IMR-90 (cell line): ENCODE measurements at regions not wholly inside any gene's neighbourhood (a gene's known extent, or its start where the extent isn't known, plus 50 kb on each side); places are given as distances from the start of the nearest gene placed in this dataset.

Experiments used
- ATAC-seq: fragments of 200-7000 bp; cut with Tn5 transposase; 2 replicates; pipeline ENCODE4 v1.9.1; 2020; ENCODE audit warnings: low read depth, mild to moderate bottlenecking, moderate library complexity
- BruUV-seq: library from RNA; stranded (reverse); fragments of 400-500 nt; replicated peaks from 2 replicates; lab custom pipeline; 2021; lab: Mats Ljungman, UMichigan
- CTCF ChIA-PET: fragments of 300-600 bp; formaldehyde crosslinking; extraction: SDS; loops from one replicate; lab custom pipeline; 2021; ENCODE audit warnings: antibody characterized with exemption; lab: Yijun Ruan, JAX
- POLR2A ChIA-PET: fragments of 300-600 bp; sonication (Branson Sonifier 250); formaldehyde crosslinking; loops from one replicate; lab custom pipeline; 2022; ENCODE audit warnings: antibody characterized with exemption; ENCODE audit not compliant: unreplicated experiment; lab: Charles Lee
- DNase-seq: peaks from one replicate; pipeline ENCODE4 v3.0.0; 2013
- H2AFZ ChIP-seq: replicated peaks from 2 replicates; pipeline ENCODE3; 2013; ENCODE audit warnings: low read length, mild to moderate bottlenecking; ENCODE audit not compliant: poor library complexity
- H2AK5ac ChIP-seq: 2 replicates; pipeline ENCODE4 v1.6.1; 2013; ENCODE audit warnings: low read depth, low read length, inconsistent platforms
- H2AK9ac ChIP-seq: replicated peaks from 2 replicates; pipeline ENCODE3; 2013; ENCODE audit warnings: mild to moderate bottlenecking, low read depth, low read length, moderate library complexity; ENCODE audit not compliant: poor library complexity
- H2BK120ac ChIP-seq: 2 replicates; pipeline ENCODE4 v1.6.1; 2013; ENCODE audit warnings: low read depth, low read length, inconsistent platforms
- H2BK15ac ChIP-seq: 3 replicates; pipeline ENCODE4 v1.6.1; 2013; ENCODE audit warnings: low read depth, low read length, inconsistent platforms
- H2BK20ac ChIP-seq: 2 replicates; pipeline ENCODE4 v1.6.1; 2013; ENCODE audit warnings: low read depth, mild to moderate bottlenecking, inconsistent platforms, low read length, moderate library complexity
- H2BK5ac ChIP-seq: 2 replicates; pipeline ENCODE4 v1.6.1; 2013; ENCODE audit warnings: mild to moderate bottlenecking, low read depth, low read length, inconsistent platforms; ENCODE audit not compliant: poor library complexity, severe bottlenecking
- H3K14ac ChIP-seq: replicated peaks from 2 replicates; pipeline ENCODE4 v1.6.1; 2013; ENCODE audit warnings: low read depth, low read length, inconsistent platforms
- H3K18ac ChIP-seq: 2 replicates; pipeline ENCODE4 v1.6.1; 2013; ENCODE audit warnings: low read depth, low read length, control low read depth
- H3K23ac ChIP-seq: 2 replicates; pipeline ENCODE4 v1.6.1; 2013; ENCODE audit warnings: low read depth, low read length, inconsistent platforms
- H3K27ac ChIP-seq: 2 replicates; pipeline ENCODE4 v1.5.1; 2013; ENCODE audit warnings: mild to moderate bottlenecking, control low read depth, low read length; ENCODE audit not compliant: insufficient read depth
- H3K27me3 ChIP-seq: 2 replicates; pipeline ENCODE4 v1.6.1; 2013; ENCODE audit warnings: low read length; ENCODE audit not compliant: control insufficient read depth, insufficient read depth
- H3K36me3 ChIP-seq: 2 replicates; pipeline ENCODE4 v1.6.1; 2013; ENCODE audit warnings: low read length, mixed read lengths; ENCODE audit not compliant: control insufficient read depth, insufficient read depth
- H3K4ac ChIP-seq: 2 replicates; pipeline ENCODE4 v1.6.1; 2013; ENCODE audit warnings: low read depth, low read length, inconsistent platforms
- H3K4me1 ChIP-seq: 2 replicates; pipeline ENCODE4 v1.6.1; 2013; ENCODE audit warnings: low read length, mixed read lengths; ENCODE audit not compliant: control insufficient read depth, insufficient read depth
- H3K4me2 ChIP-seq: 2 replicates; pipeline ENCODE4 v1.6.1; 2013; ENCODE audit warnings: low read depth, mild to moderate bottlenecking, control low read depth, low read length, moderate library complexity
- H3K4me3 ChIP-seq: 2 replicates; pipeline ENCODE4 v1.5.1; 2013; ENCODE audit warnings: low read depth, mild to moderate bottlenecking, control low read depth, low read length, moderate library complexity; ENCODE audit not compliant: insufficient read depth
- H3K56ac ChIP-seq: 2 replicates; pipeline ENCODE4 v1.6.1; 2013; ENCODE audit warnings: low read length, inconsistent platforms; ENCODE audit not compliant: insufficient read depth; ENCODE audit errors: extremely low read depth
- H3K79me1 ChIP-seq, 2 experiments: 2 replicates each; pipeline ENCODE4 v1.6.1; 2013; ENCODE audit warnings: low read length in 2 of 2, inconsistent platforms in 1 of 2, low read depth in 1 of 2
- H3K9ac ChIP-seq: 2 replicates; pipeline ENCODE4 v1.6.1; 2013; ENCODE audit warnings: low read depth, low read length, control low read depth
- H3K9me1 ChIP-seq: 2 replicates; pipeline ENCODE4 v1.6.1; 2013; ENCODE audit warnings: low read length, inconsistent platforms; ENCODE audit not compliant: insufficient read depth
- H3K9me3 ChIP-seq: 2 replicates; pipeline ENCODE4 v1.6.1; 2013; ENCODE audit warnings: low read length; ENCODE audit not compliant: control insufficient read depth, insufficient read depth
- H4K20me1 ChIP-seq: 2 replicates; pipeline ENCODE4 v1.6.1; 2013; ENCODE audit warnings: low read length, inconsistent platforms; ENCODE audit not compliant: insufficient read depth
- H4K5ac ChIP-seq: 2 replicates; pipeline ENCODE4 v1.6.1; 2013; ENCODE audit warnings: mild to moderate bottlenecking, low read depth, low read length, control low read depth
- H4K8ac ChIP-seq, 2 experiments: 2 replicates each; pipeline ENCODE4 v1.6.1; 2013; ENCODE audit warnings: low read depth in 2 of 2, low read length in 2 of 2, control low read depth in 1 of 2, inconsistent platforms in 1 of 2
- H4K91ac ChIP-seq: 2 replicates; pipeline ENCODE4 v1.6.1; 2013; ENCODE audit warnings: low read depth, low read length, inconsistent platforms; ENCODE audit not compliant: insufficient read depth
- CEBPB ChIP-seq: IDR thresholded peaks from 2 replicates; pipeline ENCODE4 v1.6.1; 2012; ENCODE audit warnings: low read depth, low read length, improper control_type of control experiment
- WGBS, 2 experiments: methylation state at CpG; one replicate each; pipeline versions ENCODE4 v1.1.5 to v1.1.7; 2013; ENCODE audit warnings: missing lambda C conversion rate in 2 of 2; ENCODE audit not compliant: insufficient read length in 1 of 2; ENCODE audit errors: extremely low coverage in 2 of 2; 5-methylcytosine and 5-hydroxymethylcytosine counted together
- dilution Hi-C: fragments of 300-500 bp; cut with HindIII; formaldehyde crosslinking; loops from one replicate; pipeline ENCODE4 v1.14.3; 2018; ENCODE audit warnings: low sequenced_read_pairs; ENCODE audit not compliant: unreplicated experiment
- in situ Hi-C: fragments of 300-500 bp; cut with MboI; formaldehyde crosslinking; loops from 3 replicates; pipeline ENCODE4 v1.14.3; 2019; ENCODE audit warnings: low sequenced_read_pairs, inconsistent platforms, mixed read lengths
- intact Hi-C: fragments of 100-400 bp; cut with micrococcal nuclease; formaldehyde crosslinking; loops from 2 replicates; pipeline ENCODE4 v1.10.0; 2022
- TF ChIP-seq, protein P1 (sequence below): fragments of 150-350 bp; IDR thresholded peaks from 2 replicates; pipeline ENCODE4 v1.6.1; 2017; ENCODE audit warnings: mild to moderate bottlenecking, antibody characterized with exemption, low read length, low read depth

DNA sequence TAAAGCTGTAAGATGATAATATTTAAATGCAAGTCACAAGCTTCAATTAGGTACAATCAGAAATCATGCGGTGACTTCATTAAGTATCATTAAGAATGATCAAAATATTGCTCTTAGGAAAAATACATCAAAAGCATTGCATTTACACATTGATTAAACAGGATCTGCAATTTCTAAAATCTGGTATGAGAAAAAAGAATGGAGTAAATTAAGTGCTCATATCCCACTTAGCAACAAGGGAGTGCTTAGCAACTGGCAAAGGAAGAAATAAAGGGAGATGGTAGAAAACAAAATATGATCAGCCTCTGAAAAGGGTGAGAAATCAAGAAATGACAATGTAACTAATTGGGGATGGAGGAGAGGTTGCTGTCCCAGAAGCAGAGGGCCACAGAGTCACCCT lies 1918.2 kb upstream of the PIK3C3 start:
- no peak overlapping the region for H2AK9ac ChIP-seq
- in situ Hi-C loops: no loop called here
- H3K14ac ChIP-seq: no peak overlapping the region
- H3K23ac ChIP-seq: no peak overlapping the region
- TF ChIP-seq, protein P1, sequence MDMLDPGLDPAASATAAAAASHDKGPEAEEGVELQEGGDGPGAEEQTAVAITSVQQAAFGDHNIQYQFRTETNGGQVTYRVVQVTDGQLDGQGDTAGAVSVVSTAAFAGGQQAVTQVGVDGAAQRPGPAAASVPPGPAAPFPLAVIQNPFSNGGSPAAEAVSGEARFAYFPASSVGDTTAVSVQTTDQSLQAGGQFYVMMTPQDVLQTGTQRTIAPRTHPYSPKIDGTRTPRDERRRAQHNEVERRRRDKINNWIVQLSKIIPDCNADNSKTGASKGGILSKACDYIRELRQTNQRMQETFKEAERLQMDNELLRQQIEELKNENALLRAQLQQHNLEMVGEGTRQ: no peak
- TF ChIP-seq CEBPB: no peak
- intact Hi-C loops: no loop called here
- no peak overlapping the region for H3K18ac ChIP-seq
- no peak overlapping the region for H3K56ac ChIP-seq
- no peak overlapping the region for H3K4me2 ChIP-seq
- ChIA-PET POLR2A (no interaction called here), CTCF (no interaction called here)
- H2AFZ ChIP-seq: no peak overlapping the region
- no TSS peak for BruUV-seq
- no peaks in the 10 kb centered on the region for H3K9me3 ChIP-seq
- no peak overlapping the region for H3K27ac ChIP-seq
- no peaks in the 10 kb centered on the region for H3K79me1 ChIP-seq
- ATAC-seq (no peak), DNase-seq (no peak)
- H2BK15ac ChIP-seq: no peak overlapping the region
- no peaks in the 10 kb centered on the region for H3K36me3 ChIP-seq
- no CpG with 5 or more reads among the region's 1 CpG for WGBS, 2 experiments
- dilution Hi-C loops: no loop called here
- H2BK5ac ChIP-seq: no peak overlapping the region
- H3K9me1 ChIP-seq: no peaks in the 10 kb centered on the region
- no peaks in the 10 kb centered on the region for H3K27me3 ChIP-seq
- no peaks in the 10 kb centered on the region for H3K4me1 ChIP-seq
- no peak overlapping the region for H2BK120ac ChIP-seq
- H4K8ac ChIP-seq: no peak overlapping the region
- no peak overlapping the region for H3K4me3 ChIP-seq
- H3K9ac ChIP-seq: no peak overlapping the region
- H2BK20ac ChIP-seq: no peak overlapping the region
- H3K4ac ChIP-seq: no peak overlapping the region
- H4K5ac ChIP-seq: no peak overlapping the region
- H2AK5ac ChIP-seq: no peak overlapping the region
- no peaks in the 10 kb centered on the region for H4K20me1 ChIP-seq
- no peak overlapping the region for H4K91ac ChIP-seq
